A549 (cell line): ENCODE measurements at regions not wholly inside any gene's neighbourhood (a gene's known extent, or its start where the extent isn't known, plus 50 kb on each side); places are given as distances from the start of the nearest gene placed in this dataset.

ENCODE experiments used
- ATAC-seq, 2 experiments: fragments of 200-7000 bp in 1 of 2; fragments of >200 bp in 1 of 2; cut with Nextera tagmentation in 1 of 2; cut with Tn5 transposase in 1 of 2; 3 replicates each; pipeline versions ENCODE4 v1.8.0 to v1.9.1; 2018 to 2020; ENCODE audit warnings: mild to moderate bottlenecking in 1 of 2, moderate library complexity in 1 of 2
- CTCF ChIA-PET: fragments of 300-600 bp; sonication (Branson Sonifier 250); formaldehyde crosslinking; extraction: SDS; loops from one replicate; lab custom pipeline; 2021; ENCODE audit warnings: antibody characterized with exemption, inconsistent platforms; lab: Yijun Ruan, JAX
- POLR2A ChIA-PET: fragments of 350-600 bp; formaldehyde crosslinking; extraction: SDS; loops from one replicate; lab custom pipeline; 2021; ENCODE audit warnings: antibody characterized with exemption, inconsistent platforms; lab: Yijun Ruan, JAX
- DNase-seq, 2 experiments: peaks; one replicate each; pipeline versions ENCODE4 v3.0.0 to v3.0.0-alpha.2; 2011 to 2016; ENCODE audit warnings: low read depth in 1 of 2, low spot score in 1 of 2
- FAIRE-seq: peaks from 2 replicates; lab custom pipeline; 2011; peaks lifted over from hg19 to GRCh38; lab: Jason Lieb, UNC
- H3K27ac ChIP-seq, 2 experiments: fragments of >200 bp; sonication (Bioruptor Twin); formaldehyde crosslinking; 3 replicates each; pipeline ENCODE4 v1.5.1; 2016 to 2017
- H3K4me1 ChIP-seq: fragments of >200 bp; sonication (Bioruptor Twin); formaldehyde crosslinking; 3 replicates; pipeline ENCODE4 v1.6.1; 2016
- H3K4me2 ChIP-seq: fragments of >200 bp; sonication (Bioruptor Twin); formaldehyde crosslinking; 3 replicates; pipeline ENCODE4 v1.6.1; 2016
- H3K4me3 ChIP-seq: fragments of >200 bp; sonication (Bioruptor Twin); formaldehyde crosslinking; 3 replicates; pipeline ENCODE4 v1.5.1; 2016
- H3K9me3 ChIP-seq: fragments of >200 bp; sonication (Bioruptor Twin); formaldehyde crosslinking; 3 replicates; pipeline ENCODE4 v1.6.1; 2016
- BHLHE40 ChIP-seq: IDR thresholded peaks from 2 replicates; pipeline ENCODE4 v1.6.1; 2012; ENCODE audit warnings: low read depth, low read length, inconsistent platforms
- CBX8 ChIP-seq: fragments of 200-600 bp; sonication (generic); IDR thresholded peaks from 2 replicates; pipeline ENCODE4 v1.6.1; 2016
- CHD2 ChIP-seq: fragments of 150-350 bp; IDR thresholded peaks from 2 replicates; pipeline ENCODE4 v1.6.1; 2014; ENCODE audit warnings: low read length; ENCODE audit not compliant: partially characterized antibody
- CHD4 ChIP-seq: fragments of 200-600 bp; sonication (generic); IDR thresholded peaks from 2 replicates; pipeline ENCODE4 v1.6.1; 2016; ENCODE audit warnings: antibody characterized with exemption, mild to moderate bottlenecking, borderline replicate concordance
- CTCF ChIP-seq: fragments of >200 bp; sonication (Bioruptor Twin); formaldehyde crosslinking; IDR thresholded peaks from 3 replicates; pipeline ENCODE4 v1.5.1; 2016
- EHF ChIP-seq: fragments of 250-450 bp; sonication (Bioruptor Pico); IDR thresholded peaks from 2 replicates; pipeline ENCODE4 v1.5.0; 2020; ENCODE audit warnings: mild to moderate bottlenecking
- EHMT2 ChIP-seq: fragments of 200-600 bp; sonication (generic); IDR thresholded peaks from 2 replicates; pipeline ENCODE4 v1.6.1; 2016; ENCODE audit warnings: antibody characterized with exemption, low read depth, mild to moderate bottlenecking, moderate library complexity
- EP300 ChIP-seq, 2 experiments: fragments of >200 bp; sonication (Bioruptor Twin); formaldehyde crosslinking; IDR thresholded peaks; 2 replicates in 1 of 2; 3 replicates in 1 of 2; pipeline ENCODE4 v1.6.1; 2016 to 2017
- FOSB ChIP-seq: fragments of 250-450 bp; sonication (Bioruptor Pico); IDR thresholded peaks from 2 replicates; pipeline ENCODE4 v1.5.0; 2020; ENCODE audit warnings: mild to moderate bottlenecking, moderate library complexity
- GATA3 ChIP-seq: IDR thresholded peaks from 2 replicates; pipeline ENCODE4 v1.6.1; 2012; ENCODE audit warnings: borderline replicate concordance
- HDAC2 ChIP-seq: fragments of 200-600 bp; sonication (generic); IDR thresholded peaks from 2 replicates; pipeline ENCODE4 v1.6.1; 2016
- HOXB13 ChIP-seq: fragments of 250-450 bp; sonication (Bioruptor Pico); IDR thresholded peaks from 2 replicates; pipeline ENCODE4 v1.5.0; 2020; ENCODE audit warnings: low read depth, mild to moderate bottlenecking, moderate library complexity
- JUN ChIP-seq, 2 experiments: fragments of >200 bp; sonication (Bioruptor Twin); formaldehyde crosslinking; IDR thresholded peaks; 2 replicates in 1 of 2; 3 replicates in 1 of 2; pipeline ENCODE4 v1.6.1; 2016 to 2017
- JUNB ChIP-seq: fragments of >200 bp; sonication (Bioruptor Twin); formaldehyde crosslinking; IDR thresholded peaks from 2 replicates; pipeline ENCODE4 v1.6.1; 2016
- MAFK ChIP-seq: fragments of 450-650 bp; IDR thresholded peaks from 2 replicates; pipeline ENCODE4 v1.6.1; 2014; ENCODE audit not compliant: partially characterized antibody
- NPAS2 ChIP-seq: fragments of 250-450 bp; sonication (Bioruptor Pico); IDR thresholded peaks from 2 replicates; pipeline ENCODE4 v1.8.0; 2022; ENCODE audit warnings: mild to moderate bottlenecking, moderate library complexity, borderline replicate concordance
- NR3C1 ChIP-seq: fragments of >200 bp; sonication (Bioruptor Twin); formaldehyde crosslinking; IDR thresholded peaks from 3 replicates; pipeline ENCODE4 v1.6.1; 2017
- POLR2AphosphoS2 ChIP-seq: conservative IDR thresholded peaks from 2 replicates; pipeline ENCODE4 v1.6.1; 2012; ENCODE audit warnings: low read length, improper control_type of control experiment, inconsistent platforms
- RCOR1 ChIP-seq: fragments of 150-350 bp; IDR thresholded peaks from 2 replicates; pipeline ENCODE4 v1.6.1; 2014; ENCODE audit warnings: antibody characterized with exemption, low read length, low read depth
- RNF2 ChIP-seq: fragments of 200-600 bp; sonication (generic); IDR thresholded peaks from 2 replicates; pipeline ENCODE4 v1.6.1; 2016; ENCODE audit warnings: low read depth, mild to moderate bottlenecking, antibody characterized with exemption, moderate library complexity, borderline replicate concordance
- SREBF2 ChIP-seq: fragments of 450-650 bp; IDR thresholded peaks from 2 replicates; pipeline ENCODE4 v1.6.1; 2014; ENCODE audit warnings: mild to moderate bottlenecking, moderate library complexity
- TP53 ChIP-seq: fragments of 250-450 bp; sonication (Bioruptor Pico); IDR thresholded peaks from 2 replicates; pipeline ENCODE4 v1.5.0; 2021; ENCODE audit warnings: mild to moderate bottlenecking, moderate library complexity
- ZC3H11A ChIP-seq: fragments of 450-650 bp; IDR thresholded peaks from 2 replicates; pipeline ENCODE4 v1.6.1; 2014; ENCODE audit warnings: antibody characterized with exemption, mild to moderate bottlenecking
- ZFP36 ChIP-seq: fragments of 450-650 bp; IDR thresholded peaks from 2 replicates; pipeline ENCODE4 v1.6.1; 2014; ENCODE audit warnings: borderline replicate concordance; ENCODE audit not compliant: partially characterized antibody
- ZSCAN20 ChIP-seq: fragments of 250-450 bp; sonication (Bioruptor Pico); IDR thresholded peaks from 2 replicates; pipeline ENCODE4 v1.8.0; 2022; ENCODE audit warnings: mild to moderate bottlenecking, moderate library complexity
- WGBS: methylation state at CpG from one replicate; pipeline ENCODE4 v1.1.6; 2017; ENCODE audit errors: missing lambda C conversion rate; 5-methylcytosine and 5-hydroxymethylcytosine counted together
- TF ChIP-seq, protein P1 (sequence below): fragments of >200 bp; sonication (Bioruptor Twin); formaldehyde crosslinking; IDR thresholded peaks from 3 replicates; pipeline ENCODE4 v1.6.1; 2016

- WGBS: 1% methylated on average over 2 of the region's 2 CpGs
- no peaks in the 10 kb centered on the region for H3K4me1 ChIP-seq
- H3K27ac ChIP-seq: no peak overlapping the region
- DNase-seq: no peak
- ChIA-PET CTCF (no interaction called here), POLR2A (no interaction called here)
- no peaks in the 10 kb centered on the region for H3K9me3 ChIP-seq
- no peak for ATAC-seq
- no peak overlapping the region for H3K4me3 ChIP-seq
- no peak overlapping the region for H3K4me2 ChIP-seq
- FAIRE-seq: no peak
- TF ChIP-seq CHD2 (no peak), CHD4 (no peak), RCOR1 (no peak), CBX8 (no peak), EP300 (IDR thresholded peaks at IDR 0.05) (no peak), ZFP36 (no peak), ZC3H11A (no peak), HOXB13 (no peak), FOSB (CRISPR knock-in tag) (no peak), NR3C1 (no peak), RNF2 (no peak), TP53 (CRISPR knock-in tag) (no peak), SREBF2 (no peak), EHF (no peak), ZSCAN20 (CRISPR knock-in tag) (no peak), JUNB (no peak), CTCF (no peak), GATA3 (no peak), POLR2AphosphoS2 (no peak)
- TF ChIP-seq, protein P1, sequence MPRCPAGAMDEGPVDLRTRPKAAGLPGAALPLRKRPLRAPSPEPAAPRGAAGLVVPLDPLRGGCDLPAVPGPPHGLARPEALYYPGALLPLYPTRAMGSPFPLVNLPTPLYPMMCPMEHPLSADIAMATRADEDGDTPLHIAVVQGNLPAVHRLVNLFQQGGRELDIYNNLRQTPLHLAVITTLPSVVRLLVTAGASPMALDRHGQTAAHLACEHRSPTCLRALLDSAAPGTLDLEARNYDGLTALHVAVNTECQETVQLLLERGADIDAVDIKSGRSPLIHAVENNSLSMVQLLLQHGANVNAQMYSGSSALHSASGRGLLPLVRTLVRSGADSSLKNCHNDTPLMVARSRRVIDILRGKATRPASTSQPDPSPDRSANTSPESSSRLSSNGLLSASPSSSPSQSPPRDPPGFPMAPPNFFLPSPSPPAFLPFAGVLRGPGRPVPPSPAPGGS: no peak
Observed at GRCh38 chr20:39865446-39865845, 823.6 kb downstream of the MAFB start.

- DNase-seq (no peak), ATAC-seq (no peak), FAIRE-seq (no peak)
- Histone ChIP-seq H3K27ac (no peak overlapping the region), H3K4me3 (no peak overlapping the region), H3K9me3 (no peaks in the 10 kb centered on the region), H3K4me1 (no peaks in the 10 kb centered on the region), H3K4me2 (no peak overlapping the region)
- TF ChIP-seq HDAC2 (no peak), JUN (IDR thresholded peaks at IDR 0.05) (no peak), CTCF (no peak), NPAS2 (no peak), MAFK (no peak), EHMT2 (no peak), BHLHE40 (no peak), CHD4 (no peak), ZFP36 (no peak)
- ChIA-PET POLR2A (no interaction called here), CTCF (interaction anchor here (0.5 to 0.6 kb wide), 2 partner anchors 168 to 520 kb away, joined by 3 read pairs; no protein-coding TSS in a partner anchor)
- WGBS: 0% methylated on average over 4 of the region's 4 CpGs
Observed at GRCh38 chr20:39862470-39862891, 826.6 kb downstream of the MAFB start.
